K562 (cell line): ENCODE measurements at regions not wholly inside any gene's neighbourhood (a gene's known extent, or its start where the extent isn't known, plus 50 kb on each side); places are given as distances from the start of the nearest gene placed in this dataset.
A peak's percentile ranks its signal among the peaks of the same experiment; 100 is the strongest.

Experiments
- ATAC-seq: fragments of 200-7000 bp; cut with Tn5 transposase; 3 replicates; pipeline ENCODE4 v1.9.1; 2020; ENCODE audit warnings: moderate library complexity
- BruUV-seq: library from RNA; stranded (reverse); fragments of 400-500 nt; replicated peaks from 2 replicates; lab custom pipeline; 2021; lab: Mats Ljungman, UMichigan
- CTCF ChIA-PET: fragments of 300-600 bp; formaldehyde crosslinking; extraction: SDS; loops from one replicate; lab custom pipeline; 2021; ENCODE audit warnings: low intra/inter-chr PET ratio; lab: Yijun Ruan, JAX
- POLR2A ChIA-PET: fragments of 300-600, 350-650 bp; sonication (Branson Sonifier 250); formaldehyde crosslinking; extraction: SDS; loops from one replicate; lab custom pipeline; 2021; ENCODE audit warnings: antibody characterized with exemption, inconsistent platforms; lab: Yijun Ruan, JAX
- DNase-seq, 4 experiments: peaks; one replicate each; pipeline versions ENCODE4 v3.0.0 to v3.0.0-alpha.2; 2011 to 2018; ENCODE audit warnings: low spot score in 3 of 4, mixed read lengths in 3 of 4; ENCODE audit errors: extremely low read depth in 1 of 4
- FAIRE-seq: peaks from 2 replicates; lab custom pipeline; 2011; peaks lifted over from hg19 to GRCh38; lab: Jason Lieb, UNC
- H2AFZ ChIP-seq: 2 replicates; pipeline ENCODE4 v1.6.0; 2011; ENCODE audit warnings: low read depth, low read length, control low read depth, inconsistent platforms
- H3K27ac ChIP-seq: fragments of 200-600 bp; 3 replicates; pipeline ENCODE4 v1.8.0; 2011; ENCODE audit warnings: low read depth, mild to moderate bottlenecking, control low read depth, inconsistent platforms, low read length, moderate library complexity, mixed read lengths; ENCODE audit errors: extremely low read depth
- H3K27me3 ChIP-seq, 2 experiments: fragments of 300-600 bp in 1 of 2; 2 replicates in 1 of 2; 3 replicates in 1 of 2; pipeline versions ENCODE4 v1.6.0 to v1.8.0; 2011; ENCODE audit warnings: inconsistent platforms in 2 of 2, low read length in 2 of 2, mild to moderate bottlenecking in 1 of 2, mixed read lengths in 1 of 2, moderate library complexity in 1 of 2; ENCODE audit not compliant: control insufficient read depth in 2 of 2, insufficient read depth in 2 of 2
- H3K36me3 ChIP-seq: fragments of 300-600 bp; 3 replicates; pipeline ENCODE4 v1.8.0; 2011; ENCODE audit warnings: mild to moderate bottlenecking, low read length, inconsistent platforms; ENCODE audit not compliant: control insufficient read depth, insufficient read depth
- H3K4me1 ChIP-seq, 2 experiments: fragments of 200-600 bp in 1 of 2; replicated peaks in 1 of 2; 2 replicates in 1 of 2; 3 replicates in 1 of 2; pipeline versions ENCODE4 v1.5.1 to v1.8.0; 2011; ENCODE audit warnings: inconsistent platforms in 2 of 2, low read length in 2 of 2, mild to moderate bottlenecking in 1 of 2, mixed read lengths in 1 of 2, moderate library complexity in 1 of 2; ENCODE audit not compliant: control insufficient read depth in 2 of 2, insufficient read depth in 2 of 2
- H3K4me2 ChIP-seq: 2 replicates; pipeline ENCODE4 v1.6.1; 2011; ENCODE audit warnings: low read length, control low read depth, inconsistent platforms, mixed read lengths; ENCODE audit not compliant: insufficient read depth
- H3K4me3 ChIP-seq: fragments of 200-600 bp; sonication (generic), shearing (Covaris generic); 2 replicates; pipeline ENCODE4 v1.5.1; 2016; ENCODE audit warnings: control low read depth, inconsistent platforms
- H3K79me2 ChIP-seq: fragments of 200-600 bp; 3 replicates; pipeline ENCODE4 v1.8.0; 2011; ENCODE audit warnings: low read length, inconsistent platforms; ENCODE audit not compliant: control insufficient read depth, insufficient read depth
- H3K9ac ChIP-seq, 2 experiments: 2 replicates each; pipeline versions ENCODE4 v1.6.0 to v1.6.1; 2011; ENCODE audit warnings: low read depth in 2 of 2, low read length in 2 of 2, control low read depth in 1 of 2, inconsistent platforms in 1 of 2, mild to moderate bottlenecking in 1 of 2, mixed read lengths in 1 of 2; ENCODE audit not compliant: insufficient read depth in 1 of 2
- H3K9me1 ChIP-seq: one replicate; pipeline ENCODE4 v1.6.0; 2011; ENCODE audit warnings: inconsistent platforms, mild to moderate bottlenecking, low read length, moderate library complexity; ENCODE audit not compliant: control insufficient read depth, insufficient read depth
- H3K9me3 ChIP-seq: replicated peaks from 2 replicates; pipeline ENCODE4 v1.5.1; 2011; ENCODE audit warnings: low read depth, low read length, inconsistent platforms; ENCODE audit not compliant: control insufficient read depth, insufficient read depth
- H4K20me1 ChIP-seq: replicated peaks from 2 replicates; pipeline ENCODE4 v1.6.1; 2011; ENCODE audit warnings: low read length, inconsistent platforms, mixed read lengths; ENCODE audit not compliant: control insufficient read depth, insufficient read depth
- ARNT ChIP-seq, 2 experiments: fragments of 450-650 bp; IDR thresholded peaks; 2 replicates each; pipeline ENCODE4 v1.6.1; 2016; ENCODE audit warnings: mild to moderate bottlenecking in 1 of 2
- HCFC1 ChIP-seq: IDR thresholded peaks from 2 replicates; pipeline ENCODE4 v1.6.1; 2012; ENCODE audit warnings: low read depth, low read length, improper control_type of control experiment
- MBD2 ChIP-seq: sonication (generic); IDR thresholded peaks from 2 replicates; pipeline ENCODE4 v1.6.1; 2016; ENCODE audit warnings: low read depth, borderline replicate concordance
- MEIS2 ChIP-seq: fragments of 450-650 bp; IDR thresholded peaks from 2 replicates; pipeline ENCODE4 v1.6.1; 2014; ENCODE audit warnings: mild to moderate bottlenecking; ENCODE audit not compliant: partially characterized antibody
- MTA3 ChIP-seq: fragments of 450-650 bp; formaldehyde crosslinking; IDR thresholded peaks from 2 replicates; pipeline ENCODE4 v1.6.1; 2017; ENCODE audit warnings: mild to moderate bottlenecking, borderline replicate concordance
- PBX2 ChIP-seq, 2 experiments: IDR thresholded peaks in 1 of 2; conservative IDR thresholded peaks in 1 of 2; 2 replicates each; pipeline ENCODE4 v1.6.1; 2016; ENCODE audit warnings: low read depth in 2 of 2, mild to moderate bottlenecking in 1 of 2, missing compliant biosample characterization in 1 of 2, missing genetic modification characterization in 1 of 2, moderate library complexity in 1 of 2
- PCBP2 ChIP-seq: fragments of 200-400 bp; formaldehyde crosslinking; IDR thresholded peaks from 2 replicates; pipeline ENCODE4 v1.6.1; 2018; ENCODE audit warnings: low read length, low read depth, mild to moderate bottlenecking, moderate library complexity; ENCODE audit not compliant: poor library complexity, severe bottlenecking
- POLR2A ChIP-seq: fragments of 450-650 bp; conservative IDR thresholded peaks from 2 replicates; pipeline ENCODE4 v1.6.1; 2016
- POLR2H ChIP-seq: IDR thresholded peaks from 2 replicates; pipeline ENCODE4 v1.6.1; 2016; ENCODE audit warnings: missing genetic modification characterization, low read depth, mild to moderate bottlenecking, control low read depth, missing compliant biosample characterization, moderate library complexity
- ZFP1 ChIP-seq: fragments of 450-650 bp; formaldehyde crosslinking; IDR thresholded peaks from 2 replicates; pipeline ENCODE4 v1.4.0; 2020; ENCODE audit warnings: mild to moderate bottlenecking, mixed read lengths
- ZNF140 ChIP-seq: fragments of 250-450 bp; sonication (Bioruptor Pico); IDR thresholded peaks from 2 replicates; pipeline ENCODE4 v1.8.0; 2021; ENCODE audit warnings: moderate library complexity, mild to moderate bottlenecking, inconsistent platforms
- ZNF175 ChIP-seq: fragments of 200-800 bp; sonication (Bioruptor generic); IDR thresholded peaks from 2 replicates; pipeline ENCODE4 v1.6.1; 2016; ENCODE audit warnings: low read depth, mild to moderate bottlenecking, missing genetic modification characterization, missing compliant biosample characterization
- ZNF274 ChIP-seq: IDR thresholded peaks from 2 replicates; pipeline ENCODE4 v1.6.1; 2011; ENCODE audit warnings: low read depth, mild to moderate bottlenecking, low read length, moderate library complexity, borderline replicate concordance
- ZNF324 ChIP-seq: fragments of 250-450 bp; sonication (Bioruptor Pico); IDR thresholded peaks from 2 replicates; pipeline ENCODE4 v1.4.0; 2020; ENCODE audit warnings: mild to moderate bottlenecking
- ZNF398 ChIP-seq: fragments of 250-450 bp; sonication (Bioruptor Pico); IDR thresholded peaks from 2 replicates; pipeline ENCODE4 v1.8.0; 2021; ENCODE audit warnings: moderate library complexity, mild to moderate bottlenecking, inconsistent platforms
- ZNF699 ChIP-seq: fragments of 250-450 bp; sonication (Bioruptor Pico); IDR thresholded peaks from 2 replicates; pipeline ENCODE4 v1.8.0; 2021; ENCODE audit warnings: mild to moderate bottlenecking, moderate library complexity; ENCODE audit not compliant: insufficient replicate concordance
- ZNF77 ChIP-seq: fragments of 250-450 bp; sonication (Bioruptor Pico); IDR thresholded peaks from 2 replicates; pipeline ENCODE4 v1.5.0; 2020
- ZNF79 ChIP-seq: fragments of 250-450 bp; sonication (Bioruptor Pico); IDR thresholded peaks from 2 replicates; pipeline ENCODE4 v1.4.0; 2020; ENCODE audit warnings: low read depth, mild to moderate bottlenecking, moderate library complexity
- WGBS: fragments of 100-300 bp; shearing (Covaris generic); methylation state at CpG from one replicate; pipeline ENCODE4 v1.1.6; 2016; ENCODE audit warnings: low coverage, mixed read lengths; ENCODE audit not compliant: insufficient coverage; ENCODE audit errors: missing lambda C conversion rate; 5-methylcytosine and 5-hydroxymethylcytosine counted together
- in situ Hi-C: fragments of 300-500 bp; cut with MboI; formaldehyde crosslinking; loops from 4 replicates; pipeline ENCODE4 v1.15.0; 2018; ENCODE audit warnings: inconsistent platforms, mixed read lengths
- intact Hi-C: fragments of 100-400 bp; cut with micrococcal nuclease; formaldehyde crosslinking; loops from 2 replicates; pipeline ENCODE4 v1.14.2; 2022

- Histone ChIP-seq H3K9me1 (no peaks in the 10 kb centered on the region), H2AFZ (peak overlapping the region; percentile 26; the same call in 1 of the 2 replicates), H3K9ac (no peak overlapping the region), H3K27me3 (peaks cover 10 to 81% of the 10 kb centered on the region in 2 experiments; a peak in 4 of 5 replicates), H3K36me3 (no peaks in the 10 kb centered on the region), H3K9me3 (no peaks in the 10 kb centered on the region), H3K79me2 (no peaks in the 10 kb centered on the region), H3K4me2 (peak overlapping the region; percentile 59), H3K4me3 (no peak overlapping the region), H3K4me1 (no peaks in the 10 kb centered on the region; a peak in 1 of 5 replicates), H3K27ac (no peak overlapping the region), H4K20me1 (no peaks in the 10 kb centered on the region)
- ChIA-PET POLR2A (no interaction called here), CTCF (no interaction called here)
- in situ Hi-C loops = no loop called here
- no TSS peak for BruUV-seq
- 6% methylated on average over 29 of the region's 41 CpGs for WGBS
- DNase-seq (peak in 1 of 4 experiments; percentile 16), FAIRE-seq (no peak), ATAC-seq (peak; percentile 47; the same call in 2 of the 3 replicates)
- intact Hi-C loops = no loop called here
- TF ChIP-seq POLR2A = no peak
- TF ChIP-seq ZNF398 (CRISPR knock-in tag) = no peak
- TF ChIP-seq POLR2H (tag) = peak; percentile 63
- no peak for TF ChIP-seq MTA3
- TF ChIP-seq ZNF274 = no peak
- no peak for TF ChIP-seq ZNF77 (CRISPR knock-in tag)
- no peak for TF ChIP-seq ZNF324 (CRISPR knock-in tag)
- no peak for TF ChIP-seq PCBP2
- peak; percentile 85 for TF ChIP-seq ZNF175
- TF ChIP-seq PBX2 (CRISPR knock-in tag; IDR thresholded peaks at IDR 0.05; ENCODE audit: low read depth) = no peak; the same call in 1 of the 2 replicates
- TF ChIP-seq PBX2 (tag; conservative IDR thresholded peaks at IDR 0.05; ENCODE audit: low read depth) = 0 out of 2 replicates have a peak, but pooled peaks have one; percentile 9
- peak; percentile 56; the same call in 1 of the 2 replicates for TF ChIP-seq HCFC1
- no peak for TF ChIP-seq ZNF140
- TF ChIP-seq ARNT (IDR thresholded peaks at IDR 0.05) = no peak
- TF ChIP-seq ZNF79 (CRISPR knock-in tag) = no peak
- TF ChIP-seq MBD2 = no peak
- TF ChIP-seq MEIS2 = peak; percentile 51
- TF ChIP-seq ZNF699 (CRISPR knock-in tag) = no peak
- TF ChIP-seq ZFP1 (CRISPR knock-in tag) = no peak
These were observed 206.9 kb downstream of the ASB1 start for GRCh38 chr2:238633426-238634328.
